Neural cell (in vitro differentiated cells): ENCODE measurements at regions not wholly inside any gene's neighbourhood (a gene's known extent, or its start where the extent isn't known, plus 50 kb on each side); places are given as distances from the start of the nearest gene placed in this dataset.

Experiments used
- H2AFZ ChIP-seq: fragments of 200-600, 300-800 bp; sonication (generic), shearing (Covaris generic); 2 replicates; pipeline ENCODE4 v1.6.0; 2014; ENCODE audit warnings: low read depth, mild to moderate bottlenecking, antibody characterized with exemption, low read length, moderate library complexity
- H3F3A ChIP-seq: fragments of 200-600 bp; shearing (Covaris generic); 2 replicates; pipeline ENCODE4 v1.6.1; 2016; ENCODE audit warnings: mild to moderate bottlenecking, moderate library complexity, mixed read lengths, antibody characterized with exemption, low read length; ENCODE audit not compliant: insufficient read depth, poor library complexity, severe bottlenecking
- H3K27ac ChIP-seq: fragments of 200-600, 300-800 bp; sonication (generic), shearing (Covaris generic); 2 replicates; pipeline ENCODE4 v1.5.1; 2014; ENCODE audit warnings: mild to moderate bottlenecking, low read length, moderate library complexity
- H3K27me3 ChIP-seq: fragments of 300-800, 200-600 bp; sonication (generic), shearing (Covaris generic); 2 replicates; pipeline ENCODE4 v1.6.0; 2014; ENCODE audit warnings: mild to moderate bottlenecking, low read depth, low read length, moderate library complexity; ENCODE audit not compliant: insufficient read depth
- H3K36me3 ChIP-seq: fragments of 300-800, 200-600 bp; sonication (generic), shearing (Covaris generic); 2 replicates; pipeline ENCODE4 v1.5.1; 2014; ENCODE audit warnings: mild to moderate bottlenecking, antibody characterized with exemption, low read length, moderate library complexity; ENCODE audit not compliant: insufficient read depth
- H3K4me2 ChIP-seq: fragments of 300-800, 200-600 bp; sonication (generic), shearing (Covaris generic); 2 replicates; pipeline ENCODE4 v1.6.0; 2014; ENCODE audit warnings: mild to moderate bottlenecking, low read length
- H3K4me3 ChIP-seq: fragments of 300-800, 200-600 bp; sonication (generic), shearing (Covaris generic); 2 replicates; pipeline ENCODE4 v1.5.1; 2014; ENCODE audit warnings: mild to moderate bottlenecking, low read length, moderate library complexity
- H3K79me2 ChIP-seq: fragments of 200-600 bp; shearing (Covaris generic); replicated peaks from 2 replicates; pipeline ENCODE4 v1.6.0; 2014; ENCODE audit warnings: mild to moderate bottlenecking, low read length, moderate library complexity; ENCODE audit not compliant: insufficient read depth
- H3K9ac ChIP-seq: fragments of 300-800, 200-600 bp; sonication (generic), shearing (Covaris generic); 2 replicates; pipeline ENCODE4 v1.6.1; 2016; ENCODE audit warnings: mild to moderate bottlenecking, low read length, mixed read lengths
- H3K9me2 ChIP-seq: fragments of 200-600 bp; shearing (Covaris generic); 2 replicates; pipeline ENCODE4 v1.6.1; 2016; ENCODE audit warnings: mild to moderate bottlenecking, low read length, mixed read lengths; ENCODE audit not compliant: insufficient read depth
- H3K9me3 ChIP-seq: fragments of 200-600, 300-800 bp; sonication (generic), shearing (Covaris generic); 2 replicates; pipeline ENCODE4 v1.6.1; 2016; ENCODE audit warnings: mild to moderate bottlenecking, mixed run types, low read length, moderate library complexity, mixed read lengths
- H4K20me1 ChIP-seq: fragments of 200-600 bp; shearing (Covaris generic); 2 replicates; pipeline ENCODE4 v1.6.1; 2016; ENCODE audit warnings: mild to moderate bottlenecking, mixed run types; ENCODE audit not compliant: insufficient read depth
- CTCF ChIP-seq: fragments of 450-650 bp; IDR thresholded peaks from 2 replicates; pipeline ENCODE4 v1.5.1; 2014; ENCODE audit warnings: antibody characterized with exemption, mild to moderate bottlenecking, moderate library complexity; ENCODE audit not compliant: poor library complexity, severe bottlenecking
- EP300 ChIP-seq: fragments of 450-650 bp; conservative IDR thresholded peaks from 2 replicates; pipeline ENCODE4 v1.6.1; 2014; ENCODE audit warnings: antibody characterized with exemption, mild to moderate bottlenecking, moderate library complexity; ENCODE audit not compliant: poor library complexity, severe bottlenecking
- EZH2 ChIP-seq: fragments of 200-600, 300-800 bp; shearing (Covaris generic), sonication (generic); IDR thresholded peaks from 2 replicates; pipeline ENCODE4 v1.6.1; 2014; ENCODE audit warnings: antibody characterized with exemption, low read length, borderline replicate concordance, mild to moderate bottlenecking; ENCODE audit not compliant: insufficient read depth, poor library complexity, severe bottlenecking
- MXI1 ChIP-seq: fragments of 450-650 bp; conservative IDR thresholded peaks from 2 replicates; pipeline ENCODE4 v1.6.1; 2014; ENCODE audit warnings: antibody characterized with exemption, mild to moderate bottlenecking; ENCODE audit not compliant: poor library complexity, severe bottlenecking
- POLR2AphosphoS5 ChIP-seq: IDR thresholded peaks from 2 replicates; pipeline ENCODE4 v1.6.1; 2012
- RAD21 ChIP-seq: fragments of 450-650 bp; conservative IDR thresholded peaks from 2 replicates; pipeline ENCODE4 v1.6.1; 2014; ENCODE audit warnings: antibody characterized with exemption, mild to moderate bottlenecking, moderate library complexity
- REST ChIP-seq: IDR thresholded peaks from 2 replicates; pipeline ENCODE4 v1.6.1; 2012; ENCODE audit warnings: borderline replicate concordance
- SMC3 ChIP-seq: fragments of 450-650 bp; conservative IDR thresholded peaks from 2 replicates; pipeline ENCODE4 v1.6.1; 2014; ENCODE audit warnings: antibody characterized with exemption, mild to moderate bottlenecking, moderate library complexity; ENCODE audit not compliant: poor library complexity
- TAF1 ChIP-seq: IDR thresholded peaks from 2 replicates; pipeline ENCODE4 v1.6.1; 2012; ENCODE audit warnings: low read depth

- no peaks in the 10 kb centered on the region for H3K79me2 ChIP-seq
- H3K27ac ChIP-seq = no peak overlapping the region
- H3K9me2 ChIP-seq = no peaks in the 10 kb centered on the region
- H4K20me1 ChIP-seq = no peaks in the 10 kb centered on the region
- no peak overlapping the region for H3K4me3 ChIP-seq
- no peak overlapping the region for H2AFZ ChIP-seq
- no peaks in the 10 kb centered on the region for H3F3A ChIP-seq
- H3K36me3 ChIP-seq = no peaks in the 10 kb centered on the region
- H3K9me3 ChIP-seq = no peaks in the 10 kb centered on the region
- H3K27me3 ChIP-seq = no peaks in the 10 kb centered on the region
- no peak overlapping the region for H3K4me2 ChIP-seq
- H3K9ac ChIP-seq = no peak overlapping the region
- TF ChIP-seq MXI1 (no peak), CTCF (no peak), REST (no peak), TAF1 (no peak), POLR2AphosphoS5 (no peak), SMC3 (no peak), EP300 (no peak), RAD21 (no peak), EZH2 (no peak)
Measured at GRCh38 chr18:57895182-57895581, 92.1 kb upstream of the ATP8B1 start.

- H3K27me3 ChIP-seq = no peaks in the 10 kb centered on the region
- no peak overlapping the region for H3K4me2 ChIP-seq
- no peaks in the 10 kb centered on the region for H3K9me2 ChIP-seq
- H3K36me3 ChIP-seq = no peaks in the 10 kb centered on the region
- H3K9me3 ChIP-seq = no peaks in the 10 kb centered on the region
- no peak overlapping the region for H3K27ac ChIP-seq
- H3K9ac ChIP-seq = no peak overlapping the region
- TF ChIP-seq MXI1 (no peak), REST (no peak), EP300 (no peak), TAF1 (no peak)
- H3K4me3 ChIP-seq = no peak overlapping the region
- H3F3A ChIP-seq = no peaks in the 10 kb centered on the region
- H3K79me2 ChIP-seq = no peaks in the 10 kb centered on the region
- H4K20me1 ChIP-seq = no peaks in the 10 kb centered on the region
- H2AFZ ChIP-seq = no peak overlapping the region
Measured at GRCh38 chr18:57891707-57892391, 88.7 kb upstream of the ATP8B1 start.
